Neuronal stem cell (in vitro differentiated cells): ENCODE measurements at regions not wholly inside any gene's neighbourhood (a gene's known extent, or its start where the extent isn't known, plus 50 kb on each side); places are given as distances from the start of the nearest gene placed in this dataset.

ENCODE experiments used
- DNase-seq: peaks from one replicate; pipeline ENCODE4 v3.0.0-alpha.2; 2013; ENCODE audit warnings: low spot score
- H2AFZ ChIP-seq: one replicate; pipeline ENCODE4 v1.6.1; 2013; ENCODE audit warnings: mild to moderate bottlenecking, low read length, inconsistent platforms
- H2AK5ac ChIP-seq: 2 replicates; pipeline ENCODE4 v1.6.1; 2013; ENCODE audit warnings: low read depth, mild to moderate bottlenecking, inconsistent platforms, low read length, moderate library complexity, mixed read lengths
- H2BK120ac ChIP-seq: 2 replicates; pipeline ENCODE4 v1.6.1; 2013; ENCODE audit warnings: low read depth, mild to moderate bottlenecking, inconsistent platforms, low read length, moderate library complexity, mixed read lengths
- H2BK12ac ChIP-seq: one replicate; pipeline ENCODE4 v1.6.1; 2013; ENCODE audit warnings: low read length, inconsistent platforms
- H2BK15ac ChIP-seq: 2 replicates; pipeline ENCODE4 v1.6.1; 2013; ENCODE audit warnings: mild to moderate bottlenecking, low read length, inconsistent platforms, mixed read lengths
- H2BK5ac ChIP-seq: one replicate; pipeline ENCODE4 v1.6.1; 2013; ENCODE audit warnings: inconsistent platforms, mild to moderate bottlenecking, low read length, moderate library complexity
- H3K14ac ChIP-seq: one replicate; pipeline ENCODE4 v1.6.1; 2013; ENCODE audit warnings: low read length, inconsistent platforms
- H3K18ac ChIP-seq: 2 replicates; pipeline ENCODE4 v1.6.1; 2013; ENCODE audit warnings: low read length, inconsistent platforms
- H3K23ac ChIP-seq: 2 replicates; pipeline ENCODE4 v1.6.1; 2013; ENCODE audit warnings: low read depth, mild to moderate bottlenecking, mixed read lengths, low read length, inconsistent platforms; ENCODE audit not compliant: poor library complexity
- H3K27ac ChIP-seq: replicated peaks from 3 replicates; pipeline ENCODE4 v1.5.1; 2013; ENCODE audit warnings: low read length, inconsistent platforms
- H3K27me3 ChIP-seq, 3 experiments: 2 replicates each; pipeline ENCODE4 v1.6.1; 2013; ENCODE audit warnings: low read length in 3 of 3, mild to moderate bottlenecking in 2 of 3, inconsistent platforms in 1 of 3, low read depth in 1 of 3, mixed read lengths in 1 of 3, moderate library complexity in 1 of 3; ENCODE audit not compliant: control insufficient read depth in 3 of 3, insufficient read depth in 3 of 3
- H3K36me3 ChIP-seq, 2 donors: replicated peaks in 1 of 2; 2 replicates each; pipeline ENCODE4 v1.6.1; 2013; ENCODE audit warnings: low read length in 2 of 2; ENCODE audit not compliant: control insufficient read depth in 2 of 2, insufficient read depth in 2 of 2
- H3K4ac ChIP-seq: 2 replicates; pipeline ENCODE4 v1.6.1; 2013; ENCODE audit warnings: inconsistent platforms, mild to moderate bottlenecking, low read length, moderate library complexity
- H3K4me1 ChIP-seq, 2 donors: 1 replicate in 1 of 2; 2 replicates in 1 of 2; pipeline ENCODE4 v1.6.1; 2013; ENCODE audit warnings: low read length in 2 of 2, low read depth in 1 of 2; ENCODE audit not compliant: control insufficient read depth in 2 of 2, insufficient read depth in 1 of 2
- H3K4me2 ChIP-seq: one replicate; pipeline ENCODE4 v1.6.1; 2013; ENCODE audit warnings: mild to moderate bottlenecking, low read length, inconsistent platforms; ENCODE audit not compliant: insufficient read depth, poor library complexity, severe bottlenecking
- H3K4me3 ChIP-seq, 2 donors: 2 replicates each; pipeline ENCODE4 v1.5.1; 2013; ENCODE audit warnings: low read length in 2 of 2, mild to moderate bottlenecking in 2 of 2, inconsistent platforms in 1 of 2, moderate library complexity in 1 of 2
- H3K79me1 ChIP-seq: one replicate; pipeline ENCODE4 v1.6.1; 2013; ENCODE audit warnings: low read depth, mild to moderate bottlenecking, inconsistent platforms, low read length, moderate library complexity
- H3K9ac ChIP-seq: one replicate; pipeline ENCODE4 v1.6.1; 2013; ENCODE audit warnings: mild to moderate bottlenecking, low read depth, low read length, inconsistent platforms; ENCODE audit not compliant: poor library complexity
- H3K9me3 ChIP-seq, 2 donors: replicated peaks in 1 of 2; 2 replicates each; pipeline versions ENCODE3 to v1.6.1; 2013; ENCODE audit warnings: low read length in 2 of 2, mild to moderate bottlenecking in 2 of 2, inconsistent platforms in 1 of 2, low read depth in 1 of 2, mixed read lengths in 1 of 2, moderate library complexity in 1 of 2; ENCODE audit not compliant: control insufficient read depth in 2 of 2, insufficient read depth in 1 of 2
- H4K8ac ChIP-seq: one replicate; pipeline ENCODE4 v1.6.1; 2013; ENCODE audit warnings: low read depth, mild to moderate bottlenecking, inconsistent platforms, low read length, moderate library complexity
- H4K91ac ChIP-seq: one replicate; pipeline ENCODE4 v1.6.1; 2013; ENCODE audit warnings: low read length, low read depth, mild to moderate bottlenecking, inconsistent platforms; ENCODE audit not compliant: poor library complexity
- WGBS, 2 donors: extraction: QIAGEN DNeasy Blood & Tissue Kit; methylation state at CpG; one replicate each; pipeline ENCODE4 v1.1.7; 2013; ENCODE audit warnings: missing lambda C conversion rate in 2 of 2, mixed read lengths in 1 of 2; ENCODE audit not compliant: insufficient read length in 2 of 2, insufficient replicate concordance in 1 of 2; ENCODE audit errors: extremely low coverage in 2 of 2; 5-methylcytosine and 5-hydroxymethylcytosine counted together

GRCh38 chr12:91278126-91278525 lies 95.5 kb upstream of the DCN start:
- Histone ChIP-seq H3K36me3 (no peaks in the 10 kb centered on the region), H2BK12ac (no peak overlapping the region), H2BK15ac (no peak overlapping the region), H3K27ac (no peak overlapping the region), H3K9me3 (no peaks in the 10 kb centered on the region), H3K18ac (no peak overlapping the region), H2AK5ac (no peak overlapping the region), H4K91ac (no peak overlapping the region), H3K4me3 (no peak overlapping the region), H3K27me3 (no peaks in the 10 kb centered on the region), H2BK5ac (no peak overlapping the region), H3K79me1 (no peaks in the 10 kb centered on the region), H3K23ac (no peak overlapping the region), H3K4me2 (no peak overlapping the region), H3K4me1 (peaks cover 2 to 5% of the 10 kb centered on the region in 2 donors), H3K4ac (no peak overlapping the region), H4K8ac (no peak overlapping the region), H3K9ac (no peak overlapping the region), H2AFZ (no peak overlapping the region), H3K14ac (no peak overlapping the region), H2BK120ac (no peak overlapping the region)
- no peak for DNase-seq

- H3K79me1 ChIP-seq = no peaks in the 10 kb centered on the region
- no peaks in the 10 kb centered on the region for H3K9me3 ChIP-seq
- no peak overlapping the region for H3K4me3 ChIP-seq
- H3K9ac ChIP-seq = no peak overlapping the region
- H3K4me2 ChIP-seq = no peak overlapping the region
- no peak overlapping the region for H2AFZ ChIP-seq
- H3K23ac ChIP-seq = no peak overlapping the region
- WGBS, 2 donors = no CpG with 5 or more reads among the region's 2 CpGs
- no peak overlapping the region for H3K18ac ChIP-seq
- no peak overlapping the region for H2BK15ac ChIP-seq
- H2BK12ac ChIP-seq = no peak overlapping the region
- no peak overlapping the region for H3K14ac ChIP-seq
- H3K27me3 ChIP-seq = no peaks in the 10 kb centered on the region
- no peak overlapping the region for H3K27ac ChIP-seq
- H3K4ac ChIP-seq = no peak overlapping the region
- H2BK120ac ChIP-seq = no peak overlapping the region
- H4K91ac ChIP-seq = no peak overlapping the region
- H2BK5ac ChIP-seq = no peak overlapping the region
- peaks cover 7 to 8% of the 10 kb centered on the region in 2 donors for H3K4me1 ChIP-seq
- no peak overlapping the region for H4K8ac ChIP-seq
- DNase-seq = no peak
- no peaks in the 10 kb centered on the region for H3K36me3 ChIP-seq
- H2AK5ac ChIP-seq = no peak overlapping the region
These were observed 93.9 kb upstream of the DCN start for GRCh38 chr12:91276509-91276908.

- Histone ChIP-seq H3K9ac (no peak overlapping the region), H2BK12ac (no peak overlapping the region), H3K36me3 (no peaks in the 10 kb centered on the region), H3K18ac (no peak overlapping the region), H3K79me1 (no peaks in the 10 kb centered on the region), H3K4me2 (no peak overlapping the region), H3K4me1 (peaks cover 7 to 8% of the 10 kb centered on the region in 2 donors), H3K23ac (no peak overlapping the region), H2AFZ (peak overlapping the region; percentile 59), H2BK5ac (no peak overlapping the region), H3K27ac (no peak overlapping the region), H3K14ac (no peak overlapping the region), H3K4me3 (no peak overlapping the region), H2AK5ac (no peak overlapping the region), H3K27me3 (no peaks in the 10 kb centered on the region), H4K91ac (no peak overlapping the region), H2BK15ac (no peak overlapping the region), H3K4ac (no peak overlapping the region), H3K9me3 (no peaks in the 10 kb centered on the region), H4K8ac (no peak overlapping the region), H2BK120ac (no peak overlapping the region)
- DNase-seq = no peak
- no CpG with 5 or more reads among the region's 1 CpG for WGBS, 2 donors
These were observed 92.7 kb upstream of the DCN start for GRCh38 chr12:91275321-91275720.

GRCh38 chr12:91274916-91275315 lies 92.3 kb upstream of the DCN start:
- DNase-seq = peak; percentile 12
- no peak overlapping the region for H2BK5ac ChIP-seq
- no peak overlapping the region for H2AK5ac ChIP-seq
- H3K9me3 ChIP-seq = no peaks in the 10 kb centered on the region
- H3K27ac ChIP-seq = no peak overlapping the region
- H3K18ac ChIP-seq = no peak overlapping the region
- no peaks in the 10 kb centered on the region for H3K36me3 ChIP-seq
- H3K4me3 ChIP-seq = no peak overlapping the region
- H3K27me3 ChIP-seq = no peaks in the 10 kb centered on the region
- H3K23ac ChIP-seq = no peak overlapping the region
- no peak overlapping the region for H2BK15ac ChIP-seq
- WGBS, 2 donors = no CpG with 5 or more reads among the region's 1 CpG
- H3K79me1 ChIP-seq = no peaks in the 10 kb centered on the region
- H2BK120ac ChIP-seq = no peak overlapping the region
- no peak overlapping the region for H3K9ac ChIP-seq
- no peak overlapping the region for H3K4ac ChIP-seq
- no peak overlapping the region for H3K14ac ChIP-seq
- peak overlapping the region; percentile 59 for H2AFZ ChIP-seq
- no peak overlapping the region for H4K8ac ChIP-seq
- H3K4me1 ChIP-seq = peaks cover 7 to 8% of the 10 kb centered on the region in 2 donors
- H3K4me2 ChIP-seq = no peak overlapping the region
- no peak overlapping the region for H2BK12ac ChIP-seq
- H4K91ac ChIP-seq = no peak overlapping the region
